GM12878 (cell line): ENCODE measurements at regions not wholly inside any gene's neighbourhood (a gene's known extent, or its start where the extent isn't known, plus 50 kb on each side); places are given as distances from the start of the nearest gene placed in this dataset.

Source experiments
- CEBPB ChIP-seq, 2 experiments: fragments of 150-350 bp in 1 of 2; IDR thresholded peaks; 2 replicates each; pipeline ENCODE4 v1.6.1; 2012 to 2014; ENCODE audit warnings: low read depth in 2 of 2, low read length in 2 of 2, borderline replicate concordance in 1 of 2, inconsistent platforms in 1 of 2
- CHD2 ChIP-seq: IDR thresholded peaks from 2 replicates; pipeline ENCODE4 v1.6.1; 2011; ENCODE audit warnings: low read depth, low read length, improper control_type of control experiment, borderline replicate concordance
- EP300 ChIP-seq, 2 experiments: fragments of 150-350 bp in 1 of 2; IDR thresholded peaks; 2 replicates each; pipeline ENCODE4 v1.6.1; 2011 to 2012; ENCODE audit warnings: low read depth in 2 of 2, low read length in 2 of 2, borderline replicate concordance in 1 of 2, improper control_type of control experiment in 1 of 2, inconsistent platforms in 1 of 2; ENCODE audit not compliant: control insufficient read depth in 1 of 2
- MAX ChIP-seq: IDR thresholded peaks from 2 replicates; pipeline ENCODE4 v1.6.1; 2012; ENCODE audit warnings: low read depth, low read length, improper control_type of control experiment
- NFYA ChIP-seq: IDR thresholded peaks from 2 replicates; pipeline ENCODE4 v1.6.1; 2011; ENCODE audit warnings: low read depth, mild to moderate bottlenecking, low read length, improper control_type of control experiment, borderline replicate concordance
- POLR2A ChIP-seq: IDR thresholded peaks from 2 replicates; pipeline ENCODE4 v1.6.1; 2011; ENCODE audit warnings: low read depth, mild to moderate bottlenecking, low read length
- POLR2AphosphoS5 ChIP-seq: IDR thresholded peaks from 2 replicates; pipeline ENCODE4 v1.6.1; 2011; ENCODE audit warnings: mild to moderate bottlenecking, low read length, inconsistent platforms
- TF ChIP-seq, protein P1 (sequence below): IDR thresholded peaks from 2 replicates; pipeline ENCODE4 v1.6.1; 2011; ENCODE audit warnings: borderline replicate concordance, low read depth, mild to moderate bottlenecking, moderate library complexity, mixed read lengths, low read length; ENCODE audit not compliant: insufficient read depth; ENCODE audit errors: extremely low read length
- TF ChIP-seq, protein P2 (sequence below), 3 experiments: IDR thresholded peaks in 2 of 3; conservative IDR thresholded peaks in 1 of 3; 2 replicates each; pipeline ENCODE4 v1.5.1; 2011; ENCODE audit warnings: low read depth in 3 of 3, low read length in 3 of 3, mild to moderate bottlenecking in 3 of 3, control low read depth in 2 of 3, moderate library complexity in 2 of 3, inconsistent platforms in 1 of 3, mixed read lengths in 1 of 3; ENCODE audit not compliant: control insufficient read depth in 2 of 3, insufficient read depth in 1 of 3; ENCODE audit errors: extremely low read depth in 1 of 3

- TF ChIP-seq, protein P1, sequence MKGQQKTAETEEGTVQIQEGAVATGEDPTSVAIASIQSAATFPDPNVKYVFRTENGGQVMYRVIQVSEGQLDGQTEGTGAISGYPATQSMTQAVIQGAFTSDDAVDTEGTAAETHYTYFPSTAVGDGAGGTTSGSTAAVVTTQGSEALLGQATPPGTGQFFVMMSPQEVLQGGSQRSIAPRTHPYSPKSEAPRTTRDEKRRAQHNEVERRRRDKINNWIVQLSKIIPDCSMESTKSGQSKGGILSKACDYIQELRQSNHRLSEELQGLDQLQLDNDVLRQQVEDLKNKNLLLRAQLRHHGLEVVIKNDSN, result no peak
- TF ChIP-seq MAX, result no peak
- TF ChIP-seq CEBPB (IDR thresholded peaks at IDR 0.05; ENCODE audit: borderline replicate concordance in 1 of 2, low read depth in 2 of 2, low read length in 2 of 2), result no peak
- TF ChIP-seq POLR2AphosphoS5, result no peak
- TF ChIP-seq, protein P2, sequence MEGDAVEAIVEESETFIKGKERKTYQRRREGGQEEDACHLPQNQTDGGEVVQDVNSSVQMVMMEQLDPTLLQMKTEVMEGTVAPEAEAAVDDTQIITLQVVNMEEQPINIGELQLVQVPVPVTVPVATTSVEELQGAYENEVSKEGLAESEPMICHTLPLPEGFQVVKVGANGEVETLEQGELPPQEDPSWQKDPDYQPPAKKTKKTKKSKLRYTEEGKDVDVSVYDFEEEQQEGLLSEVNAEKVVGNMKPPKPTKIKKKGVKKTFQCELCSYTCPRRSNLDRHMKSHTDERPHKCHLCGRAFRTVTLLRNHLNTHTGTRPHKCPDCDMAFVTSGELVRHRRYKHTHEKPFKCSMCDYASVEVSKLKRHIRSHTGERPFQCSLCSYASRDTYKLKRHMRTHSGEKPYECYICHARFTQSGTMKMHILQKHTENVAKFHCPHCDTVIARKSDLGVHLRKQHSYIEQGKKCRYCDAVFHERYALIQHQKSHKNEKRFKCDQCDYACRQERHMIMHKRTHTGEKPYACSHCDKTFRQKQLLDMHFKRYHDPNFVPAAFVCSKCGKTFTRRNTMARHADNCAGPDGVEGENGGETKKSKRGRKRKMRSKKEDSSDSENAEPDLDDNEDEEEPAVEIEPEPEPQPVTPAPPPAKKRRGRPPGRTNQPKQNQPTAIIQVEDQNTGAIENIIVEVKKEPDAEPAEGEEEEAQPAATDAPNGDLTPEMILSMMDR (IDR thresholded peaks at IDR 0.05 in 2 of 3, conservative IDR thresholded peaks at IDR 0.05 in 1 of 3; ENCODE audit: control insufficient read depth in 2 of 3, extremely low read depth in 1 of 3, insufficient read depth in 1 of 3, low read depth in 3 of 3, low read length in 3 of 3), result no peak
- TF ChIP-seq EP300 (IDR thresholded peaks at IDR 0.05; ENCODE audit: borderline replicate concordance in 1 of 2, control insufficient read depth in 1 of 2, low read depth in 2 of 2, low read length in 2 of 2), result no peak
- no peak for TF ChIP-seq CHD2
- no peak for TF ChIP-seq POLR2A
- TF ChIP-seq NFYA, result no peak
Observed at GRCh38 chr3:145637105-145637504, 523.9 kb downstream of the PLOD2 start.
